SU-DHL-6 (cell line): ENCODE measurements at regions not wholly inside any gene's neighbourhood (a gene's known extent, or its start where the extent isn't known, plus 50 kb on each side); places are given as distances from the start of the nearest gene placed in this dataset.

Experiments
- H2AFZ ChIP-seq: fragments of 200-600 bp; sonication (generic); 2 replicates; pipeline ENCODE4 v1.6.1; 2014; ENCODE audit warnings: low read depth, mild to moderate bottlenecking, moderate library complexity, mixed read lengths, antibody characterized with exemption, low read length; ENCODE audit not compliant: severe bottlenecking
- H3F3A ChIP-seq: fragments of 200-600 bp; shearing (Covaris generic); 2 replicates; pipeline ENCODE4 v1.6.0; 2016; ENCODE audit warnings: antibody characterized with exemption, mild to moderate bottlenecking; ENCODE audit not compliant: insufficient read depth
- H3K27ac ChIP-seq: fragments of 200-600 bp; sonication (generic); 2 replicates; pipeline ENCODE4 v1.5.1; 2016; ENCODE audit warnings: low read depth, mild to moderate bottlenecking, low read length, moderate library complexity, mixed read lengths
- H3K27me3 ChIP-seq: fragments of 200-600 bp; sonication (generic), shearing (Covaris generic); 2 replicates; pipeline ENCODE4 v1.6.0; 2014; ENCODE audit warnings: mild to moderate bottlenecking, low read length
- H3K36me3 ChIP-seq: fragments of 200-600 bp; sonication (generic); 2 replicates; pipeline ENCODE4 v1.6.1; 2014; ENCODE audit warnings: mild to moderate bottlenecking, low read length, mixed read lengths
- H3K4me2 ChIP-seq: fragments of 300-600, 200-600 bp; shearing (Covaris generic), sonication (generic); 2 replicates; pipeline ENCODE4 v1.6.0; 2014; ENCODE audit warnings: low read length, low read depth, mild to moderate bottlenecking; ENCODE audit not compliant: poor library complexity, severe bottlenecking
- H3K4me3 ChIP-seq: fragments of 200-600 bp; sonication (generic); 2 replicates; pipeline ENCODE4 v1.5.1; 2014; ENCODE audit warnings: antibody characterized with exemption, low read length, mild to moderate bottlenecking, mixed read lengths; ENCODE audit not compliant: insufficient read depth, poor library complexity, severe bottlenecking
- H3K79me2 ChIP-seq: fragments of 200-600 bp; sonication (generic); 2 replicates; pipeline ENCODE4 v1.6.1; 2014; ENCODE audit warnings: mild to moderate bottlenecking, low read length, moderate library complexity; ENCODE audit not compliant: insufficient read depth
- H3K9ac ChIP-seq: fragments of 200-600 bp; sonication (generic); 2 replicates; pipeline ENCODE4 v1.7.0; 2014; ENCODE audit warnings: mild to moderate bottlenecking, low read length
- H3K9me2 ChIP-seq: fragments of 200-600 bp; sonication (generic); replicated peaks from 2 replicates; pipeline ENCODE4 v1.6.1; 2014; ENCODE audit warnings: low read length; ENCODE audit not compliant: insufficient read depth
- H3K9me3 ChIP-seq: fragments of 200-600 bp; sonication (generic); 2 replicates; pipeline ENCODE4 v1.6.1; 2014; ENCODE audit warnings: low read length, mixed read lengths; ENCODE audit not compliant: insufficient read depth
- H4K20me1 ChIP-seq: fragments of 200-600 bp; sonication (generic); 2 replicates; pipeline ENCODE4 v1.6.1; 2014; ENCODE audit warnings: low read depth, mild to moderate bottlenecking, antibody characterized with exemption, low read length, moderate library complexity, mixed read lengths
- EZH2phosphoT487 ChIP-seq: fragments of 200-600 bp; sonication (generic), shearing (Covaris generic); conservative IDR thresholded peaks from 2 replicates; pipeline ENCODE4 v1.6.1; 2018; ENCODE audit warnings: mild to moderate bottlenecking, antibody characterized with exemption, low read length, moderate library complexity, mixed read lengths
- TF ChIP-seq, protein P1 (sequence below): fragments of 200-600 bp; sonication (generic); IDR thresholded peaks from one replicate; pipeline ENCODE4 v1.5.1; 2017; ENCODE audit warnings: antibody characterized with exemption, mild to moderate bottlenecking, low read length, moderate library complexity; ENCODE audit not compliant: insufficient read depth, poor library complexity, severe bottlenecking

DNA sequence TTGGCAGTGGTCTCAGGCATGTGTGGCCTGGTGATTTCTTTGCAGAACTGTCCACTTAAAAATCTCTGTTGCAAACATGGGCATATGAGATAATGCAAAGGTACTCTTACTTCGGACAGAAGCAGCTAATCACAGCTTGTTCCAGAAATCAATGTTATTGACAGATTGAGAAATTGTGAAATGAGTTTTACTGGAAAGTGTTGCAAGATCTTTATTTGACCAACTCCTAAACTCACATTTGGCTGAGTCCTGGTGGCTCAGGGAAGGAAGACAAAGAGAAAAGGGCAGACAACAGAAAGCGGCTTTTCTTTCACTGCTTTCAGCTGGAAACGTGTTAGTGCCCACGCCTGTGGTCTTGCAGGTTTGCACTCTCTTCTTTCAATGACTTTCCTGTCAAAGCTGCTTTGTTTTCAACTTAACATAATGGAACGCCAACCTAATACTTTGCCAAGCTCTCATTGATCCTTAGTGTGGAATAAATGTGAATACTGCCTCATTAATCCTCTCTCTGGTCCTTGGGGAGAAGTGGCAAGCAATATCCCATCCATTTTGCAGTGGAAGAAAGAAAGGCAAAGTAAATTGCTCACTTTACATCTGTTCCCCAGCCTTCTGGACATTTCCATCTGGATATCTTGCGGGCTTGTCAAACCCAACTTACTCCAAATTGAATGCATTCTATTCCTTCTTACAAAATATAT, 586.4 kb downstream of the LRRC70 start:
- Histone ChIP-seq H3F3A (no peaks in the 10 kb centered on the region), H3K79me2 (no peaks in the 10 kb centered on the region), H3K4me3 (no peak overlapping the region), H3K4me2 (no peak overlapping the region), H3K27ac (no peak overlapping the region), H3K9me3 (no peaks in the 10 kb centered on the region), H3K9ac (no peak overlapping the region), H4K20me1 (no peaks in the 10 kb centered on the region), H3K27me3 (no peaks in the 10 kb centered on the region), H3K9me2 (no peaks in the 10 kb centered on the region), H2AFZ (no peak overlapping the region), H3K36me3 (no peaks in the 10 kb centered on the region)
- TF ChIP-seq EZH2phosphoT487: no peak
- TF ChIP-seq, protein P1, sequence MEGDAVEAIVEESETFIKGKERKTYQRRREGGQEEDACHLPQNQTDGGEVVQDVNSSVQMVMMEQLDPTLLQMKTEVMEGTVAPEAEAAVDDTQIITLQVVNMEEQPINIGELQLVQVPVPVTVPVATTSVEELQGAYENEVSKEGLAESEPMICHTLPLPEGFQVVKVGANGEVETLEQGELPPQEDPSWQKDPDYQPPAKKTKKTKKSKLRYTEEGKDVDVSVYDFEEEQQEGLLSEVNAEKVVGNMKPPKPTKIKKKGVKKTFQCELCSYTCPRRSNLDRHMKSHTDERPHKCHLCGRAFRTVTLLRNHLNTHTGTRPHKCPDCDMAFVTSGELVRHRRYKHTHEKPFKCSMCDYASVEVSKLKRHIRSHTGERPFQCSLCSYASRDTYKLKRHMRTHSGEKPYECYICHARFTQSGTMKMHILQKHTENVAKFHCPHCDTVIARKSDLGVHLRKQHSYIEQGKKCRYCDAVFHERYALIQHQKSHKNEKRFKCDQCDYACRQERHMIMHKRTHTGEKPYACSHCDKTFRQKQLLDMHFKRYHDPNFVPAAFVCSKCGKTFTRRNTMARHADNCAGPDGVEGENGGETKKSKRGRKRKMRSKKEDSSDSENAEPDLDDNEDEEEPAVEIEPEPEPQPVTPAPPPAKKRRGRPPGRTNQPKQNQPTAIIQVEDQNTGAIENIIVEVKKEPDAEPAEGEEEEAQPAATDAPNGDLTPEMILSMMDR: no peak

DNA sequence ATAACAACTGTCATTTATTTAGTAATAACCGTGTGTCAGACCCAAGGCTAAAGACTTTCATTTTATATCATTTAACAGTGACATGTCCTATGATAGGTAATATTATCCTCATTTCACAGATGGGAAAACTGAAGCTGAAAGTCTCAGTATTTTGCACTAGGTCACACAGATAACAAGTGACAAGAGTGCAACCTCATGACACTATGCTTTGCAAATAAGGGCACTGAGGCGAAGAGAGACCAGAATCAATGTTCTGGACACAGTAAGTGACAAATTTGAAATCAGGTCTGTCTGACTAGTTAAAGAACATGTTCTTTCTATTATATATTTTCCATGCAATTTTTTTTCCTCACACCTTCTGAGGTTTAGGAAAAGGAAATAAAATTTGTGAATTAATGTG, 585.7 kb downstream of the LRRC70 start:
- Histone ChIP-seq H3K9me3 (no peaks in the 10 kb centered on the region), H3K79me2 (no peaks in the 10 kb centered on the region), H3K27me3 (no peaks in the 10 kb centered on the region), H3K4me3 (no peak overlapping the region), H2AFZ (no peak overlapping the region), H4K20me1 (no peaks in the 10 kb centered on the region), H3F3A (no peaks in the 10 kb centered on the region), H3K36me3 (no peaks in the 10 kb centered on the region), H3K9ac (no peak overlapping the region), H3K9me2 (no peaks in the 10 kb centered on the region), H3K4me2 (no peak overlapping the region), H3K27ac (no peak overlapping the region)
- TF ChIP-seq, protein P1: no peak
- TF ChIP-seq EZH2phosphoT487: no peak

DNA sequence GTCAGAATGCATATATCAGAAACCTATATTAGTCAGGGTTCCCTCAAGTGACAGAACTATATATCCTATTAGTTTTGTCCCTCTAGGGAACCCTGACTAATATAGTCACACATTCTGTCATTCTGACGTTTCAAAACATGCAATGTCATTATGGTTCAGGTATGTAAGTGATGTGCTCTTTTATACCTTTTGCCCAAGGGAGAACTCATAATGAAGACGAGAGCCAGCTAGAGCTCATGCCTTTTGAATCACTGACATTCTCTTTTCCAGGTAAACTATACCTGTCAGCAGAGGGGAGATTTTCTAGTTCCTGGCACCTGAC, 576.7 kb downstream of the LRRC70 start:
- Histone ChIP-seq H4K20me1 (no peaks in the 10 kb centered on the region), H3K36me3 (no peaks in the 10 kb centered on the region), H3K9me3 (no peaks in the 10 kb centered on the region), H3K4me3 (no peak overlapping the region), H3F3A (no peaks in the 10 kb centered on the region), H3K27me3 (no peaks in the 10 kb centered on the region), H3K9me2 (no peaks in the 10 kb centered on the region), H3K27ac (no peak overlapping the region), H3K4me2 (no peak overlapping the region), H2AFZ (no peak overlapping the region), H3K9ac (no peak overlapping the region), H3K79me2 (no peaks in the 10 kb centered on the region)
- TF ChIP-seq, protein P1: no peak
